Jurkat, Clone E6-1 (cell line): ENCODE measurements at regions not wholly inside any gene's neighbourhood (a gene's known extent, or its start where the extent isn't known, plus 50 kb on each side); places are given as distances from the start of the nearest gene placed in this dataset.
"Not testable (repeated sequence)": the region's sequence is repeated elsewhere in the genome, so short reads cannot be mapped to it uniquely, and the experiment has no call there.

Experiments
- DNase-seq: peaks from one replicate; pipeline ENCODE4 v3.0.0-alpha.2; 2011; ENCODE audit warnings: low read depth, low spot score
- H3K4me3 ChIP-seq: 2 replicates; pipeline ENCODE4 v1.5.1; 2011; ENCODE audit warnings: mild to moderate bottlenecking, low read length, control low read depth, moderate library complexity

DNA sequence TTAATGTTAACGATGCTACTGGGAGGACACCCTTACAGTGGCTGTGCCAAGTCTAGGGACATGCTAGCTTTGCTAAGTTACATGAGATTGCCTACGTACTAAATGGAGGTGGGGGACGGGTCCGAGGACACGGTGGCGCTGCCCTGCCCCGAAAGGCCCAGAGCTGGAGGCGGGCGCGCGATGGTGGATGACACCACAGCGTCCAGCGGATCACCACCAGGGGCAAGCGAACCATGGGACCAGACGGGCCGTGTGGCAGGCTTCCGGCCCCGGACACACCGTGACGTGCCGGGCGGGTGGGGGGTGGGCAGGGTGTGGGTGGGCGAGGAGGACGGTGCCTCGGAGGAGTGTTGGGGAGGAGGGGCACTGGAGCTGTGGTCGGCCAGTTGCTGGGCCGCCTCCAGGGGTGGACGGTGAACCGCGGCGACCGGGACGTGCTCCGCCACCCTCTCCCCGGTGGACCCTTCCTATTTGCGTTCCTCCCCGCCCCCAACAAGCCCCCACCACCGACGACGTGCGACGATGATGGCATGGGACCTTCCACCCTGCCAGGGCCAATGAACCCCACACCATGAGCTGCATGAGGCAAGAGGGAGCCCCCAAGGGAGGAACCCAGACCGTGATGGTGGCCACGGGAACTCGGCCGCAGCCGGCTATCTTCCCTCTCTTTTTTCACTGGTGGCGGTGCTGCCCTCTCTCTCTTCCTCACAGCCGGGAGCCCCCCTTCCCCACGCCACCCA lies 773.3 kb upstream of the DEFB115 start:
- no peak for DNase-seq
- H3K4me3 ChIP-seq = no peak overlapping the region

DNA sequence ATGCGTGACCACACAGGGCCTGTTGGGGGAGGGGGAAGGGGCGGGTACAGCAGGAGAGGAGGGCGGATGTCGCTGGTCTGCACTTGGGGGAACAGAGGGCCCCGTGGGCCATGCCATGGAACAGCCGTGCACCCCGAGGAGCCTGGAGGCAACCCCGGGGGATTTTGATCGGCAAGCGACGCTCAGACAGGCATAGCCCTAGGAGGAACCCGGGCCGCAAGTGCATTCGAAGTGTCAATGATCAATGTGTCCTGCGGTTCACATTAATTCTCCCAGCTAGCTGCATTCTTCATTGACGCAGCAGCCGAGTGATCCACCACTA lies 772.8 kb upstream of the DEFB115 start:
- H3K4me3 ChIP-seq = no peak overlapping the region
- no peak for DNase-seq

DNA sequence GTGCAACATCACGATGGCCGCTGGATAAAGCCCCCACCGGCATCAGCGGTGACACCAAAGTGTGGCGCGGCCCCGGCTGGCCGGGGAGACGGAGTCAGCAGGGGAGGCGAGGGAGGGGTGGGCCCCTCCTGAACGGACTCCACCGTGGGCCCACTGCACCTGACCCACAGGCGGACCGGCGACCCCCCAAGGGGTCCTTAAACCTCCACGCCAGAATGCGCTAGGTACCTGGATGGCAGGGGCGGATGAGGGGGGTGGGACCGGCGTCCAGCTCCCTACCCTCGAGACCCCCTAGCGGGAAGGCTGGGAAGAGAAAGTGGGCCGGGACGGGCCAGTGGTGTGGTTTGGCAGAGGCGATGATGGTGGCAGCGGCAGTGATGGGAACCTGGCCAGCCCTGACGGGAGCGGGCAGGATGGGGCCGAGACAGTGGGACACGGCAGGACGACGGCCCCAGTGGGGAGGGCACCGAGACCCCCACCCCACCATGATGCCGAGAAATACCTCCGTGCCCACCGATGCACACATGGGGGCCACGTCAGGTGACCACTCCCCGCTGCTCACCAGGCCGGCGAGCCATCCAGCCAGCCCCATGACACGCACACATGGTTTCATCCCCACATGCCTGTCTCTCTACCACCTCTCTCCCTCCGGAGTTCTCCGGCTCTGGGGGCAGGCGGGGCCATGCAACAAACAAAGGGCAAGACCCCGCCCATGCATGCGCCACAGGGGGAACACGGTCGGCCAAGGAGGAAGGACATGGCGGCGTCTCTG lies 771.9 kb upstream of the DEFB115 start:
- no peak overlapping the region for H3K4me3 ChIP-seq
- DNase-seq = no peak

DNA sequence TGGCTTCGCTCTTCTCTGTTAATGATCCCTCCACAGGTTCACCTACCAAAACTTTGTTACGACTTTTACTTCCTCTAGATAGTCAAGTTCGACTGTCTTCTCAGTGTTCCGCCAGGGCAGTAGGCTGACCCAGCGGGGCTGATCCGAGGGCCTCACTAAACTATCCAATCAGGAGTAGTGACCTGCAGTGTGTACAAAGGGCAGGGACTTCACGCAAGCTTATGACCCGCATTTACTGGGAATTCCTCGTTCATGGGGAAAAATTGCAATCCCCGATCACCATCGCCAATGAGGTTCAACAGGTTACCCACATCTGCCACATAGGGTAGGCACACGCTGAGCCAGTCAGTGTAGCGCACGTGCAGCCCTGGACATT lies 771.4 kb upstream of the DEFB115 start:
- H3K4me3 ChIP-seq = no peak overlapping the region
- DNase-seq = no peak

- not testable (repeated sequence) for DNase-seq
These were observed 770.0 kb upstream of the DEFB115 start for GRCh38 chr20:30487461-30487860.

DNA sequence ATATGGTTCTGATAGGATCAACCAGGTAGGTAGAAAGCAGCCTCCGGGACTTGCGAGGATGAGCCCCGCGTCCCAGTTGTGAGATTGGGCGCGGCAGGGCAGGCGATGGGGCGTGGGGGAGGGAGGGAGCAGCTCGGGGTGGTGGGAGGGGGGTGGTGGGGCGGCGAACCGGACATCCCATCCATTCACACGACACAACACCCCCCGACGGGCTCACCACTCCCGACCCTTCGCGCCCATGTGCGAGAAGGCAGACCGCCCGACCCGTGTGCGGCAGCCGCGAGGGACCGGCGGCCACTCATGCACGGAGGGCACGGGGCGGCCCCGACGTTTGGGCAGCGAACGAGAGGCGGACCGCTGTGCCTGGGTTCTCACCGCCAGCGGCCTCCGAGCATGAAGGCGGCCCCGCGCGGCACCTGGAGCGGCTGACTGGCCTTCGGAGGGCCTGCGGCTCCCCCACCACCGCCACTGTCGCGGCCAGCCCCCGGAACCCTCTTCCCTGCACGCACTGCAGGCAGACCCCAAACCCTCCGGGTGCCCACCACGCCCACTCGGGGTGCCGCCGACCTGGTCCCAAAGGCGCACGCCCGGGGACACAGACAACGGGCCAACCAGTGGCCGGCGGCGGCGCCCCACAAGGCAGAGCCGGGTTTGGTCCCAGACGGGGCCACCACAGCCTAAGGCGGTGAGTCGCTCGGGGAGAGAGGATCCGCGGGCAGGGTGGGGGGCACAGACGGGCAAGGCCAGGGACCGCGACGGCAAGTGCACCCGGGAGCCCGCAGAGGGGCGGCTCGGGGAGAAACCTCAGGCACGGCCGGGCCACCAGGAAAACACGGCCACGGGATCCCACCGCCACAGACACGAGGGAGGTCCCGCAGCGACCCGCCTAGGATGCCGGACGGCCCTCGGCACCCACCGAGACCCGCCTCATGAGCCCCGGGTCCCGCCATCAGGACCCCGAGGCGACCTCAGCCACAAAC lies 769.2 kb upstream of the DEFB115 start:
- DNase-seq = no peak
- H3K4me3 ChIP-seq = no peak overlapping the region

More at GRCh38 chr20:30487461-30487860, 770.0 kb upstream of the DEFB115 start:
- not testable (repeated sequence) for H3K4me3 ChIP-seq

DNA sequence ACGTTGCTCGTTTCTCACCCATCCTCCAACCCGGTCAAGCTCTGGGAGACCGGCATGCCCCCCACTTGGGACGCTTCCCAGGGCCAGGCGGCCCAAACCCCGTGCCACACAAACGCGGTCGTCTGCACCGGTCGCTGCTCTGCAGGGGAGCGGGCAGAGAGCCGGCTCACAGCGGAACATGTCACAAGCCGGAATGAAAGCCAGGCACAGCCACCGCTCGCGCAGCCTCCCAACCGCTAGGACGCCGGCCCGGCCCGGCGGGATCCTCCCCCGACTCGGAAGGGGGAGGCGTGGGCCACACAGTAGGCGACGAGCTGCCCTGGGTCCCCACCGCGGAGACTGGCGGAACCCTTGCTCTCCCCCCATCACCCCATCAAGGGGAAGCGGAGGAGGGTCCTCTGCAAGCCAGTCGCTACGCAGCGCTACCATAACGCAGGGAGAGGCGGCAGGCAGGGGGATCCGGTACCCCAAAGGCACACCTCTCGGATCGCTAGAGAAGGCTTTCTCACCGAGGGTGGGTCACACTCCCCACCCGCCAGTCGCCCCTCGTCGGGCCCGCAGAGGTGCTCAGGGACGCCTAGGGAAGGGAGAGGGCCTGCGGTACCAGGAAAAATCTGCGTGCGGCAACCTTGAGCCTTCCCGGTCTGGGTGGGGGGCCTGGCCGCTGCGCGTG lies 768.4 kb upstream of the DEFB115 start:
- no peak for DNase-seq
- no peak overlapping the region for H3K4me3 ChIP-seq

GRCh38 chr20:30489614-30490003 lies 767.9 kb upstream of the DEFB115 start:
- H3K4me3 ChIP-seq = no peak overlapping the region
- DNase-seq = no peak

DNA sequence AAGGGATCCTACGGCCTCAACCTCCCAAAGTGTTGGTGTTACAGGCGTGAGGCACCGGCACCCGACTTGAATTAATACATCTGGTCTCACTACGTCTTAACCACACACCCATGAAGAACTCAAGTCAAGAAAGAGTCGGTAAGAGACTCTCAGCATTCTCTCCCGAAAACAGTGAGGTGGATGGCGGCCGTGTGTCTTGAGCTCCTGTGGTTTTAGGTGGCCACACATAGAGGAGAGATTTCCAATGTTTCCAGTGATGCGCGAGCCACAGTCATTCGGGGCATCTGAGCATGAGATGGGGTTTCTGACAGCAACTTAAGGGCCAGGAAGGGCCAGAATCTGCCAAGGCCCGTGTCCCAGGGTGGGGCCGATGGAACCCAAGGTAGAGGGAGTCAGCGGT lies 766.4 kb upstream of the DEFB115 start:
- no peak overlapping the region for H3K4me3 ChIP-seq
- no peak for DNase-seq

- not testable (repeated sequence) for H3K4me3 ChIP-seq, DNase-seq
These were observed 760.8 kb upstream of the DEFB115 start for GRCh38 chr20:30496656-30497055.

- not testable (repeated sequence) for DNase-seq, H3K4me3 ChIP-seq
These were observed 760.3 kb upstream of the DEFB115 start for GRCh38 chr20:30497191-30497590.

DNA sequence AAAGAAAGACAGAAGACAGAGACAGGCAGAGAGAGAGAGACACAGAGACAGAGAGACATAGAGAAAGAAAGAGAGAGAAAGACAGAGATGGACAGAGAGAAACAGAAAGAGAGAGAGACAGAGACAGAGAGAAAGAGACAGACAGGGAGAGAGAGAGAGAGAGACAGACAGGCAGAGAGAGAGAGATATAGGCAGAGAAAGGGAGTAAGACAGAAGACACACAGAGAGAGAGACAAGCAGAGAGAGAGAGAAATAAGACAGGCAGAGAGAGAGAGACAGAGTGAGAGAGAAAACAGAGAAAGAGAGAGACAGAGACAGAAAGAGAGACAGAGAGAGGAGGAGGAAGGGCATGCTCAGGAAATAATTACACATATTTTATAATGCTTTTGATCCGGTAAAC lies 758.3 kb upstream of the DEFB115 start:
- no peak overlapping the region for H3K4me3 ChIP-seq
- no peak for DNase-seq

DNA sequence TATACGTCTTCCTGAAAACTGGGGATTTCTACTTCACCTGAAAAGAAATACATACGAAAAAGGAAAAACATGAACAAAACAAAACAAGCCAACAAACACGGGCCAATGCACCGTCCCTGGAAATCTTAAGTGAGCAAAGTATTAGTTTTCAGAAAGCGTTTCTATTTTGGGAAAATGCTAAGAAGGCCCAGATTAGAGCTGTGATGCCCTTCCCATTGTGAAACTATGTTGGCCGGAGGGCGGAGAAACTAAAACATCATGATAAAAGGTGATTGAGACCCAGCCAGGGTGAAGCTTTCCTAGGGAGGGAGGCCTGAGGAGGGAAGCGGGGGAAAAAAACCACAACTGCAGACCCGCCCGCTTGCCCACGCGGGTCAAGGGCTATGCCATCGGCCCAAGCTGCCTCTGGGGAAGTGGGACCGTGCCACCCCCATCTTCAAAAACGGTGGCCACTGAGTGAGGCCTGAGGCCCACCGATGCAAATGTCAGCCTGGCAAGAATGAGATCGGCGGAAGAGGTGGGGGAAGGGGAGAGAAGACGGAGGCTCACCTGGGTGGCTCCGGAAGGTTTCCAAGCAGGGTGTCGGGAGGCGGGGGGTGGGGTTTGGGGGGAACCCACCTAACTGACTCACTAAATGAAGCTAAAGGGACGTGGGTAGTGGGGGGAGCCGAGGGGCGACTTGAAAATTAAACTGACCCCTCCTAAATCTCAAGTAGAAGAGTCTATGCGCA lies 757.6 kb upstream of the DEFB115 start:
- not testable (repeated sequence) for DNase-seq, H3K4me3 ChIP-seq

GRCh38 chr20:30500447-30500820 lies 757.0 kb upstream of the DEFB115 start:
- not testable (repeated sequence) for H3K4me3 ChIP-seq, DNase-seq

DNA sequence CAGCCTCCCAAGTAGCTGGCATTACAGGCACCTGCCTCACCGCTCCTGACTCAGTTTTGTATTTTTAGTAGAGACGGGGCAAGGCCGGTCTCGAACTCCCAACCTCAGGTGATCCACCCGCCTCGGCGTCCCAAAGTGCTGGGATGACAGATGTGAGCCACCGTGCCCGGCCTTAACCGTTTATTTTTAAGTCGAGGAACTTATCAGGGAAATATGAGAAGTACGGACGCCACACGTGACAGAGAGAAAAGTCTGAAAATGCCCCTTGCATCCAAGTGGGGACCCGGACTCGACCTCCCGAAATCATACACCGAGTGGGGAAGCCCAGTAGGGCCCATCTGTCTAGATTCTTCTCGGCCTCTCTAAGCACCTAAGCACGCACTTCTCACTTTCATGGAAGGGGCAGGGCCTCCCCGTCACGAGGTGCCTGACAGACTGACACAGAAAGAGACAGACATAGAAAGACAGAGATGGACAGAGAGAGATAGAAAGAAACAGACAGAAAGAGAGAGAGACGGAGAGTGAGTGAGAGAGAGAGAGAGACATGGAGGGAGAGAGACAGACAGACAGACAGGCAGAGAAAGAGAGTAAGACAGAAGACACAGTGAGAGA lies 756.5 kb upstream of the DEFB115 start:
- no peak overlapping the region for H3K4me3 ChIP-seq
- no peak for DNase-seq

DNA sequence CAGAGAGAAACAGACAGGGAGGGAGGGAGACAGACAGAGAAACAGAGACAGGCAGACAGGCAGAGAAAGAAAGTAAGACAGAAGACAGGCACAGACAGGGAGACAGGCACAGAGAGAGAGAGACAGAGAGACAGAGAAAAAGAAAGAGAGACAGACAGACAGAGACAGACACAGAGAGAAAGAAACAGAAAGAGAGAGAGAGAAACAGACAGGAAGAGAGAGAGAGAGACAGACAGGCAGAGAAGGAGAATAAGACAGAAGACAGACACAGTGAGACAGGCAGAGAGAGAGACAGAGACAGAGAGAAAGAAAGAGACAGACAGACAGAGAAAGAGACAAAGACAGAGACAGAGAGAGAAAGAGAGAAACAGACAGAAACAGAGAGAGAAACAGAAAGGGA lies 754.8 kb upstream of the DEFB115 start:
- no peak overlapping the region for H3K4me3 ChIP-seq
- no peak for DNase-seq

- H3K4me3 ChIP-seq = not testable (repeated sequence)
These were observed 754.3 kb upstream of the DEFB115 start for GRCh38 chr20:30503204-30503603.

DNA sequence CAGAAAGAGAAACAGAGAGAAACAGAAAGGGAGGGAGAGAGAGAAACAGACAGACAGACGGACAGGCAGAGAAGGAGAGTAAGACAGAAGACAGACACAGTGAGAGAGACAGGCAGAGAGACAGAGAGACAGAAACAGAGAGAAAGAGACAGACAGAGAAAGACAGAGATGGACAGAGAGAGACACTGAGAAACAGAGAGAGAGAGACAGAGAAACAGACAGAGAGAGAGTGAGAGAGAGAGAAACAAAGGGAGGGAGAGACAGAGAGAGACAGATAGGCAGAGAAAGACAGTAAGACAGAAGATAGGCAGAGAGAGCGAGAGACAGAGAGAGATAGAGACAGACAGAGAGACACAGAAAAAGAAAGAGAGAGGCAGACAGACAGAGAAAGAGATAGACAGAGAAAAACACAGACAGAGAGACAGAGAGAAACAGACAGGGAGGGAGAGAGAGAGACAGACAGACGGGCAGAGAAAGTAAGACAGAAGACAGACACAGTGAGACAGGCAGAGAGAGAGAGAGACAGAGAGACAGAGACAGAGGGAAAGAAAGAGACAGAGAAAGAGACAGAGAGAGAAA lies 753.4 kb upstream of the DEFB115 start:
- no peak for DNase-seq
- no peak overlapping the region for H3K4me3 ChIP-seq

More at GRCh38 chr20:30503204-30503603, 754.3 kb upstream of the DEFB115 start:
- DNase-seq = not testable (repeated sequence)
